GM19463 (cell line): ENCODE measurements at regions not wholly inside any gene's neighbourhood (a gene's known extent, or its start where the extent isn't known, plus 50 kb on each side); places are given as distances from the start of the nearest gene placed in this dataset.
"Not testable (repeated sequence)": the region's sequence is repeated elsewhere in the genome, so short reads cannot be mapped to it uniquely, and the experiment has no call there.

Source experiments
- ATAC-seq: cut with Tn5 transposase; IDR thresholded peaks from one replicate; pipeline ENCODE4 v1.9.1; 2021; ENCODE audit warnings: mild to moderate bottlenecking, moderate library complexity; ENCODE audit not compliant: unreplicated experiment

DNA sequence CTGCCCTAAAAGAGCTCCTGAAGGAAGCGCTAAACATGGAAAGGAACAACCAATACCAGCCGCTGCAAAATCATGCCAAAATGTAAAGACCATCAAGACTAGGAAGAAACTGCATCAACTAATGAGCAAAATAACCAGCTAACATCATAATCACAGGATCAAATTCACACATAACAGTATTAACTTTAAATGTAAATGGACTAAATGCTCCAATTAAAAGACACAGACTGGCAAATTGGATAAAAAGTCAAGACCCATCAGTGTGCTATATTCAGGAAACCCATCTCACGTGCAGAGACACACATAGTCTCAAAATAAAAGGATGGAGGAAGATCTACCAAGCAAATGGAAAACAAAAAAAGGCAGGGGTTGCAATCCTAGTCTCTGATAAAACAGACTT, 88.8 kb upstream of the CAV2 start:
- ATAC-seq = not testable (repeated sequence)

GRCh38 chr7:116417593-116418345, 81.8 kb upstream of the CAV2 start:
- no peak for ATAC-seq

DNA sequence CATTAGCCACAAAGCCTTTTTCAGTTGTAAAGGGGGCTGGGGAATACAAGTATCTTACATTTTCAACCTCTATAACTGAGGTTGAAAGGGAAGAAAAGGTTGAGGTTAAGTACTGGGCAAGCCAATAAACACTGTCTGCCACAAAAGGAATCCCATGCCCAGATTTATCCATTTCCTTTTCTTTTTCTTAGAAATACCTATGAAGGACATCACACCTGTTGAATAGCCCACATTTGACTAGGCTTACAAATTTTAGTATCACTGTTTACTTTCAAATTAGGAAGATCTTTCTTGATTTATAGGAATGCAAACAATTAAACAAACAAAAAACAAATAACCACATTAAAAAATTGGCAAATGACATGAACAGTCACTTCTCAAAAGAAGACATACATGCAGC, 81.0 kb upstream of the CAV2 start:
- ATAC-seq = no peak

- ATAC-seq = no peak
These were observed 79.5 kb upstream of the CAV2 start for GRCh38 chr7:116420003-116420402.

DNA sequence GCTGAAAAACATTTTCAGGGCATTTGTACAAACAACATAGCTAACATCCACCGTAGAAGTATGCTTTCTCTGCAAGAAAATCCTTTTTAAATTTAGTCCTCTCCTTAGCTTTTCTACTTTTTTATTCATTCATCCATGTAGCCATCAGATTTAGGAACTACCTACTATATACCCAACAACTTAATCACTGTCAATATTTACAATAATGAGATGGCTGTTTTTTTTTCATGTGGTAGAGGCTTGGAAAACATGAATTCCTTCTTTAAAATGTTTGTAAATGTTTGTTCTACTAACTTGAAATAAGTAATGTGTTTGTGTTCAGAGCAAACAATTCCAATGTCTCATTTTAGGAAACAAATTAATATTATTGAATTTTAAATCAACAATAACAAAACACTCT, 78.2 kb upstream of the CAV2 start:
- no peak for ATAC-seq

- ATAC-seq = no peak
These were observed 76.9 kb upstream of the CAV2 start for GRCh38 chr7:116422683-116423082.

DNA sequence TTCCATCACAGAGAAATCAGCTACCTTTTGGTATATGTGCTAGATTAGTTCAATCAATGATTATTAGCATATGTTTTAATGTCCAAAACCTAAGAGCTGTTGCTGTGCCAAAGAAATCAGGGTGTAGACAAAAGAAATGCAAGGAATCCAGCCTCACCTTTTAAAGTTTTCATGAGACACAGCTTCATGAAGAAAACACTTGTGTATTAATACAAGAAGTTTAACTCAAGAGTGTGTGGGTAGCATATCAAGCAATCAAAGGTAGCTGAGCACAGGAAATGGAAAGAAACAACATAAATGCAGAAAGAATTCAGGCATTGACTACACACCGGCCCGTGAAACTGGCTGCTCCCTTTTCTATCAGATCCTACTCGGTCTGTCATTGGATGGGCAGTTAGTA, 76.0 kb upstream of the CAV2 start:
- ATAC-seq = no peak

GRCh38 chr7:116425647-116426209, 73.8 kb upstream of the CAV2 start:
- no peak for ATAC-seq

DNA sequence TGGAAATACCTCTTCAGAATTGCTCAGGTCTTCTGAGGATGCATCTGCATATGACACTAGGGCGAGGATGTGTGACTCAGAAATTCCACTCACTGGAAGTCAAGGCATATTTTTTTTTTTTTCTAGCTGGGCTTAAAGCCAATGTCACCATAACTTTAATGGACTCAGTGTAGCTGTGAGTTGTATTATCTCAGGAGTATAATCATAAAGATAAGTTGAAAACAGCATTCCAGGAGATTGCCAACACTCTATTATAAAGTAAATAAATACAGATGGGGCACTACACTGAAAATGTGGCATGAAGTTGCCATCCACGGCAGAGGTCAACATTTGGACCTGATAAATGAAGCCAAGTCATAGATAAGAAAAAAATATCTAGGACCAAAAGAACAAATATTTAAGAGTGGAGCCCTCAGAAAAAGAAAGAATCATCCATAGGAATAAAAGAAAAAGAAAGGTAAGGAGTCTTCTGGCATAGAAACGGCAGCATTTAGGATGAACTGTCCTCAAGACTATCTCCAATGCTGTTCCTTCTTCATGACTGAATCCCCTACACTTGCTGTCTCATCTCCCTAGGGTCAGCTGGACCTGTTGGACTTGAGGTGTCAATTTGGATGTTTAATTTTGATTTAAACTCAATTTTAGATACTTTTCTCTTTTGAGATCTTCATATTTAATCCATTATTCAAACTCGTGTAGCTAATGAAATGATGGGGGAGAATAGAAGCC, 72.9 kb upstream of the CAV2 start:
- no peak for ATAC-seq

GRCh38 chr7:116429986-116430619, 69.4 kb upstream of the CAV2 start:
- no peak for ATAC-seq

DNA sequence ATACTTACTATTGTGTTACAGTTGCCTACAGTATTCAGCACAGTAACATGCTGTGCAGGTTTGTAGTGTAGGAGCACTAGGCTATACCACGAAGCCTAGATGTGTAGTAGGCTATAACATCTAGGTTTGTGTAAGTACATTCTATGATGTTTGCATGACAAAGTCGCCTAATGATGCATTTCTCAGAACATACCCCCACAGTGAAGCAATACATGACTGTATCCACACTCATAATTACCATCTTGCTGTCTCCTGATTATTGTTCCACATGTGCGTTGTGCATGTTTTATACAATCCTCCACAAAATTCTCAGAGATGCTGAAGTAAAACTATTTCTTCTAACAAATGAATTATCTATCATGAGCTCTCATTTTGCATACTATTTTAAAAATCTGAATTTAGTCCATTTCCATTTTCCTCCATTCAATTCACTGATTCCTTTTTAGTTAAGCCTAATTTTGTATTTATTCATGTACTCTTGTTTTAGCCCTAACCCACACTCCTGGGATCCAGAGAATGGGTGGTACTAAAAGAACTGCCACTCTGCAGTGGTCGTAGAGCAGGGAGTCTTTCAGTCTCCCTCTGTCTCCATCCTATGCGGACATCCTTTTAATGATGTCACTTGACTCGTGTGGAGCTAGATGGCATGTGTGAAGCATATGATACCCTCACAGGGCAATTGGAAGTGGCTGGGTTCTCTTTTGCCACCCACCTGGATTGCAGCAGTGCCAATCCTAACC, 67.6 kb upstream of the CAV2 start:
- no peak for ATAC-seq

GRCh38 chr7:116432527-116432916, 67.0 kb upstream of the CAV2 start:
- ATAC-seq = no peak

DNA sequence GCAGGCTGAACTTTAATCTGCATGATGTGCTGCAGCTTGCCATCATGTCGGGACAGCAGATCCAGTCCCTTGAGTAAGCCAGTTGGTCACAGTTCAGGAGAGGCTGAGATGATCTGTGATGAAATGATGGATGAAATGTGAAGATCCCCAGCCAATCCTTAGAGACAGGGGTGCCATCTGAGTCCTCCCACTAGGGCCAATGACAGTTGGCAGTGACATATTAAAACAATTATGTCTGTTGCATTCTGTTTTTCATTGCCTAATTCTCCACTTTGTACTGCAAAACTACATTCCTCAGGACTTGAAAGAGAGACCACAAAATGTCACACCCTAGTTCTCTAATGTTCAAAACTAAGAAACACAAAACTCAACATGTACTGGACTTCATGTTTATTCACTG, 66.3 kb upstream of the CAV2 start:
- no peak for ATAC-seq

DNA sequence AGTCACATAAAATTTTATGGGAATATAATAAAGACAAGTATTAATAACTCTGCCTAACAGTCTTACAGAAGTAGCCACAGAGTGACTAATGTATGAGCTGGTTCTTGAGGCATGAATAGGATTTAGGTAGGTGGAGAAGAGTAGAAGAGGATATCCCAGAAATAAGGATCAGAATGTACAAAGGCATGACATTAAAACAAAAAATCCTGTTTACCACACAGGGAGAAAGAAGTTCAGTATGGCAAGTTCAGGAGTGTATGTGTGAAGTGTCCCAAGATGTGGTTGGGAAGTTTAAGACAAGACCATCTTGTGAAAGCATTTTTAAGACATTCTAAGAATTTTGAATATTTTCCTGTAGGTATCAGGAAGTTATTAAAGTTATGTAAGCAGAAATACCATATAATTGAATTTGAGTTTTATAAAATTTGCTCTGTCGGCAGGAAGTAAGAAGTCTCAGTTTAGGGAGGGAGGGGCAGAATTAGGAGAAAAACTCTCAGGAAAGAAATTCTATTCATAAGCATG, 64.7 kb upstream of the CAV2 start:
- ATAC-seq = no peak

- no peak for ATAC-seq
These were observed 63.2 kb upstream of the CAV2 start for GRCh38 chr7:116436305-116436826.

- ATAC-seq = no peak
These were observed 61.3 kb upstream of the CAV2 start for GRCh38 chr7:116438267-116438666.

GRCh38 chr7:116439005-116439404, 60.5 kb upstream of the CAV2 start:
- ATAC-seq = no peak

- ATAC-seq = no peak
These were observed 59.5 kb upstream of the CAV2 start for GRCh38 chr7:116439841-116440549.

- ATAC-seq = no peak
These were observed 58.0 kb upstream of the CAV2 start for GRCh38 chr7:116441534-116441933.

DNA sequence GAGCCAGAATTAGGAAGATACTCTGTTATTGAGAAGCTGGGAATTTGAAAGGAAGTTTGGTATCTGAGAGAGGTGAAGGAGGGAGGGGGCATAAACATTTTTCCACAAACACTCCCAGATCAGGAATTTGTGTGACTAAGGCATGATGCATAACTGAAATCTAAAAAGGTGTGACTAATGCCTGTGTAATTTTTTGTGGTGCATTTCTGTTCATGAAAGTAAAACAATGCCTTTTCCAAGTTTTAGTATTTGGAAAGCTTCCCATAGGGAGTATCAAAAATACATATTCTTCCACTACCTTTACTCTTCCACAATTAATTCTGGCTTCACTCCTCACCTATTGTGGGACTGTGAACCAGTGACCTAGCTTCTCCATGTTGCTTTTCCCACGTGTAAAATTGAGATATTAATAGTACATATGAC, 56.4 kb upstream of the CAV2 start:
- no peak for ATAC-seq
